K562 (cell line): ENCODE measurements at regions not wholly inside any gene's neighbourhood (a gene's known extent, or its start where the extent isn't known, plus 50 kb on each side); places are given as distances from the start of the nearest gene placed in this dataset.

ENCODE experiments used
- EGR1 ChIP-seq: fragments of 450-650 bp; conservative IDR thresholded peaks from 2 replicates; pipeline ENCODE4 v1.6.1; 2017; ENCODE audit warnings: mild to moderate bottlenecking
- HDAC6 ChIP-seq: IDR thresholded peaks from 2 replicates; pipeline ENCODE4 v1.6.1; 2012; ENCODE audit warnings: low read depth, mild to moderate bottlenecking, control low read depth, inconsistent platforms, low read length, moderate library complexity
- LCOR ChIP-seq: sonication (generic); formaldehyde crosslinking; IDR thresholded peaks from 2 replicates; pipeline ENCODE4 v1.8.0; 2022; ENCODE audit warnings: mild to moderate bottlenecking, missing genetic modification reagents
- MYC ChIP-seq, 2 experiments: fragments of 250-450 bp in 1 of 2; sonication (Bioruptor Pico) in 1 of 2; IDR thresholded peaks; 2 replicates each; pipeline versions ENCODE4 v1.5.1 to v1.6.1; 2012 to 2021; ENCODE audit warnings: low read depth in 2 of 2, borderline replicate concordance in 1 of 2, improper control_type of control experiment in 1 of 2, low read length in 1 of 2, mild to moderate bottlenecking in 1 of 2, moderate library complexity in 1 of 2
- TF ChIP-seq, protein P1 (sequence below): fragments of 450-650 bp; IDR thresholded peaks from 2 replicates; pipeline ENCODE4 v1.6.1; 2017; ENCODE audit warnings: antibody characterized with exemption, mild to moderate bottlenecking
- TF ChIP-seq, protein P2 (sequence below): fragments of 450-650 bp; IDR thresholded peaks from 2 replicates; pipeline ENCODE4 v1.6.1; 2016; ENCODE audit warnings: missing biosample characterization, missing genetic modification characterization

DNA sequence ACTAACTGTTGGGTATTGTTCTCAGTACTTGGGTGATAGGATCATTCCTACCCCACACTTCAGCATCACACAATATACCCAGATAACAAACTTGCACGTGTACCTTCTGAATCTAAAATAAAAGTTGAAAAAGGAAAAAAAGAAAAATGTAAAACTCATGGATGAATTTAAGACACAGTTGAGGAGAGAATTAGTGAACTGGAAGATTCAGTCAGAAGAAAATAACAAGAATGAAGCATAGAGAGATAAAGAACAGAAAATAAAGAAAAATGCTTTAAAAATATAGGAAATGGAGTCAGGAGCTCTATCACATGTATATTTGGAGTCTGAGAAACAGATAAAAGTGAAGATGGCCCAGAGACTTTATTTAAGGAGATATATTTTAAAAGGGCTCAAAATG lies 90.4 kb upstream of the SALL3 start (continued):
- TF ChIP-seq, protein P1, sequence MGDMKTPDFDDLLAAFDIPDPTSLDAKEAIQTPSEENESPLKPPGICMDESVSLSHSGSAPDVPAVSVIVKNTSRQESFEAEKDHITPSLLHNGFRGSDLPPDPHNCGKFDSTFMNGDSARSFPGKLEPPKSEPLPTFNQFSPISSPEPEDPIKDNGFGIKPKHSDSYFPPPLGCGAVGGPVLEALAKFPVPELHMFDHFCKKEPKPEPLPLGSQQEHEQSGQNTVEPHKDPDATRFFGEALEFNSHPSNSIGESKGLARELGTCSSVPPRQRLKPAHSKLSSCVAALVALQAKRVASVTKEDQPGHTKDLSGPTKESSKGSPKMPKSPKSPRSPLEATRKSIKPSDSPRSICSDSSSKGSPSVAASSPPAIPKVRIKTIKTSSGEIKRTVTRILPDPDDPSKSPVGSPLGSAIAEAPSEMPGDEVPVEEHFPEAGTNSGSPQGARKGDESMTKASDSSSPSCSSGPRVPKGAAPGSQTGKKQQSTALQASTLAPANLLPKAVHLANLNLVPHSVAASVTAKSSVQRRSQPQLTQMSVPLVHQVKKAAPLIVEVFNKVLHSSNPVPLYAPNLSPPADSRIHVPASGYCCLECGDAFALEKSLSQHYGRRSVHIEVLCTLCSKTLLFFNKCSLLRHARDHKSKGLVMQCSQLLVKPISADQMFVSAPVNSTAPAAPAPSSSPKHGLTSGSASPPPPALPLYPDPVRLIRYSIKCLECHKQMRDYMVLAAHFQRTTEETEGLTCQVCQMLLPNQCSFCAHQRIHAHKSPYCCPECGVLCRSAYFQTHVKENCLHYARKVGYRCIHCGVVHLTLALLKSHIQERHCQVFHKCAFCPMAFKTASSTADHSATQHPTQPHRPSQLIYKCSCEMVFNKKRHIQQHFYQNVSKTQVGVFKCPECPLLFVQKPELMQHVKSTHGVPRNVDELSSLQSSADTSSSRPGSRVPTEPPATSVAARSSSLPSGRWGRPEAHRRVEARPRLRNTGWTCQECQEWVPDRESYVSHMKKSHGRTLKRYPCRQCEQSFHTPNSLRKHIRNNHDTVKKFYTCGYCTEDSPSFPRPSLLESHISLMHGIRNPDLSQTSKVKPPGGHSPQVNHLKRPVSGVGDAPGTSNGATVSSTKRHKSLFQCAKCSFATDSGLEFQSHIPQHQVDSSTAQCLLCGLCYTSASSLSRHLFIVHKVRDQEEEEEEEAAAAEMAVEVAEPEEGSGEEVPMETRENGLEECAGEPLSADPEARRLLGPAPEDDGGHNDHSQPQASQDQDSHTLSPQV: no peak
- TF ChIP-seq LCOR: no peak
- TF ChIP-seq MYC (IDR thresholded peaks at IDR 0.05; ENCODE audit: low read depth, low read length): no peak
- no peak for TF ChIP-seq MYC (CRISPR knock-in tag; IDR thresholded peaks at IDR 0.05; ENCODE audit: borderline replicate concordance, low read depth)
- no peak for TF ChIP-seq HDAC6
- TF ChIP-seq EGR1: no peak
- TF ChIP-seq, protein P2, sequence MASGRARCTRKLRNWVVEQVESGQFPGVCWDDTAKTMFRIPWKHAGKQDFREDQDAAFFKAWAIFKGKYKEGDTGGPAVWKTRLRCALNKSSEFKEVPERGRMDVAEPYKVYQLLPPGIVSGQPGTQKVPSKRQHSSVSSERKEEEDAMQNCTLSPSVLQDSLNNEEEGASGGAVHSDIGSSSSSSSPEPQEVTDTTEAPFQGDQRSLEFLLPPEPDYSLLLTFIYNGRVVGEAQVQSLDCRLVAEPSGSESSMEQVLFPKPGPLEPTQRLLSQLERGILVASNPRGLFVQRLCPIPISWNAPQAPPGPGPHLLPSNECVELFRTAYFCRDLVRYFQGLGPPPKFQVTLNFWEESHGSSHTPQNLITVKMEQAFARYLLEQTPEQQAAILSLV (tag): no peak
